ENCODE measurements at regions not wholly inside any gene's neighbourhood (a gene's known extent, or its start where the extent isn't known, plus 50 kb on each side); places are given as distances from the start of the nearest gene placed in this dataset.

DNA sequence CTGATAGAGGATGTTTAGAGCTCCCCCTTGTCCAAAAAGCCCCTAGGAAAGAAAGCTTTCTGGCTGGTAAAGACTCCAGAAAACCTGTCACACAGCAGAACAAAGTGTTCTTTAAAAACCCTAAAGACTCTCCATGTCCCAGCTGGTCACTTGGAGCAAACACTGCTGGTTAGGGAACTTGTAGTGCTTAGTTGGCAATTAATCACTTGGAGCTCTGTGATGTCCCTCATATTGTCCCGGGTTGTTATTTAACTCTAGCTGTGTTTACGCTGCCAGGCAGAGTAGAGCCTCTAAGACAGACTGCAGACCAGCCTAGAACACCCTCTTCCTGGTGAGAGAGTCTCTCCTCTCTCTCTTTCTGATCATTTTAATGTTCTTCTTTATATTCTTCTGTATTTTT lies 267.3 kb downstream of the BCOR start:
- FAIRE-seq: no peak
- H3K9ac ChIP-seq (ENCODE audit: insufficient read depth in 1 of 2, low read depth in 2 of 2, low read length in 2 of 2): no peak overlapping the region
- ChIA-PET POLR2A (interaction anchor here (0.6 kb wide), 1 partner anchor 340 kb away, joined by 3 read pairs; no protein-coding TSS in a partner anchor), CTCF (ENCODE audit: low intra/inter-chr PET ratio) (no interaction called here)
- ATAC-seq: no peak
- 48% methylated on average over 2 of the region's 2 CpGs for WGBS (ENCODE audit: insufficient coverage, low coverage, missing lambda C conversion rate)
- H4K20me1 ChIP-seq (replicated peaks; ENCODE audit: control insufficient read depth, insufficient read depth, low read length): no peaks in the 10 kb centered on the region
- intact Hi-C loops (cut with micrococcal nuclease): no loop called here
- 0 out of 5 replicates have a peak, but pooled peaks cover 0 to 4% of the 10 kb centered on the region in 2 experiments for H3K27me3 ChIP-seq (ENCODE audit: control insufficient read depth in 2 of 2, insufficient read depth in 2 of 2, low read length in 2 of 2)
- BruUV-seq (replicated peaks): no TSS peak
- H3K36me3 ChIP-seq (ENCODE audit: control insufficient read depth, insufficient read depth, low read length): no peaks in the 10 kb centered on the region
- no peaks in the 10 kb centered on the region for H3K9me3 ChIP-seq (replicated peaks; ENCODE audit: control insufficient read depth, insufficient read depth, low read depth, low read length)
- H2AFZ ChIP-seq (ENCODE audit: low read depth, low read length): no peak overlapping the region
- H3K4me1 ChIP-seq (replicated peaks in 1 of 2; ENCODE audit: control insufficient read depth in 2 of 2, insufficient read depth in 2 of 2, low read length in 2 of 2): no peaks in the 10 kb centered on the region
- H3K4me3 ChIP-seq: no peak overlapping the region
- H3K9me1 ChIP-seq (ENCODE audit: control insufficient read depth, insufficient read depth, low read length): no peaks in the 10 kb centered on the region
- DNase-seq (ENCODE audit: extremely low read depth in 1 of 4, low spot score in 3 of 4): no peak
- H3K4me2 ChIP-seq (ENCODE audit: insufficient read depth, low read length): no peak overlapping the region
- in situ Hi-C loops (cut with MboI): no loop called here
- no peaks in the 10 kb centered on the region for H3K79me2 ChIP-seq (ENCODE audit: control insufficient read depth, insufficient read depth, low read length)
- H3K27ac ChIP-seq (ENCODE audit: extremely low read depth, low read depth, low read length): no peak overlapping the region
- TF ChIP-seq, protein P1, sequence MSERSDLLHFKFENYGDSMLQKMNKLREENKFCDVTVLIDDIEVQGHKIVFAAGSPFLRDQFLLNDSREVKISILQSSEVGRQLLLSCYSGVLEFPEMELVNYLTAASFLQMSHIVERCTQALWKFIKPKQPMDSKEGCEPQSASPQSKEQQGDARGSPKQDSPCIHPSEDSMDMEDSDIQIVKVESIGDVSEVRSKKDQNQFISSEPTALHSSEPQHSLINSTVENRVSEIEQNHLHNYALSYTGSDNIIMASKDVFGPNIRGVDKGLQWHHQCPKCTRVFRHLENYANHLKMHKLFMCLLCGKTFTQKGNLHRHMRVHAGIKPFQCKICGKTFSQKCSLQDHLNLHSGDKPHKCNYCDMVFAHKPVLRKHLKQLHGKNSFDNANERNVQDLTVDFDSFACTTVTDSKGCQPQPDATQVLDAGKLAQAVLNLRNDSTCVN (CRISPR knock-in tag; IDR thresholded peaks at IDR 0.05): no peak
- TF ChIP-seq, protein P2, sequence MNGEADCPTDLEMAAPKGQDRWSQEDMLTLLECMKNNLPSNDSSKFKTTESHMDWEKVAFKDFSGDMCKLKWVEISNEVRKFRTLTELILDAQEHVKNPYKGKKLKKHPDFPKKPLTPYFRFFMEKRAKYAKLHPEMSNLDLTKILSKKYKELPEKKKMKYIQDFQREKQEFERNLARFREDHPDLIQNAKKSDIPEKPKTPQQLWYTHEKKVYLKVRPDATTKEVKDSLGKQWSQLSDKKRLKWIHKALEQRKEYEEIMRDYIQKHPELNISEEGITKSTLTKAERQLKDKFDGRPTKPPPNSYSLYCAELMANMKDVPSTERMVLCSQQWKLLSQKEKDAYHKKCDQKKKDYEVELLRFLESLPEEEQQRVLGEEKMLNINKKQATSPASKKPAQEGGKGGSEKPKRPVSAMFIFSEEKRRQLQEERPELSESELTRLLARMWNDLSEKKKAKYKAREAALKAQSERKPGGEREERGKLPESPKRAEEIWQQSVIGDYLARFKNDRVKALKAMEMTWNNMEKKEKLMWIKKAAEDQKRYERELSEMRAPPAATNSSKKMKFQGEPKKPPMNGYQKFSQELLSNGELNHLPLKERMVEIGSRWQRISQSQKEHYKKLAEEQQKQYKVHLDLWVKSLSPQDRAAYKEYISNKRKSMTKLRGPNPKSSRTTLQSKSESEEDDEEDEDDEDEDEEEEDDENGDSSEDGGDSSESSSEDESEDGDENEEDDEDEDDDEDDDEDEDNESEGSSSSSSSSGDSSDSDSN (IDR thresholded peaks at IDR 0.05; ENCODE audit: borderline replicate concordance in 1 of 2, low read depth in 2 of 2, low read length in 2 of 2): no peak
- TF ChIP-seq, protein P3, sequence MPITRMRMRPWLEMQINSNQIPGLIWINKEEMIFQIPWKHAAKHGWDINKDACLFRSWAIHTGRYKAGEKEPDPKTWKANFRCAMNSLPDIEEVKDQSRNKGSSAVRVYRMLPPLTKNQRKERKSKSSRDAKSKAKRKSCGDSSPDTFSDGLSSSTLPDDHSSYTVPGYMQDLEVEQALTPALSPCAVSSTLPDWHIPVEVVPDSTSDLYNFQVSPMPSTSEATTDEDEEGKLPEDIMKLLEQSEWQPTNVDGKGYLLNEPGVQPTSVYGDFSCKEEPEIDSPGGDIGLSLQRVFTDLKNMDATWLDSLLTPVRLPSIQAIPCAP (CRISPR knock-in tag; IDR thresholded peaks at IDR 0.05; ENCODE audit: borderline replicate concordance): no peak
- TF ChIP-seq, protein P4, sequence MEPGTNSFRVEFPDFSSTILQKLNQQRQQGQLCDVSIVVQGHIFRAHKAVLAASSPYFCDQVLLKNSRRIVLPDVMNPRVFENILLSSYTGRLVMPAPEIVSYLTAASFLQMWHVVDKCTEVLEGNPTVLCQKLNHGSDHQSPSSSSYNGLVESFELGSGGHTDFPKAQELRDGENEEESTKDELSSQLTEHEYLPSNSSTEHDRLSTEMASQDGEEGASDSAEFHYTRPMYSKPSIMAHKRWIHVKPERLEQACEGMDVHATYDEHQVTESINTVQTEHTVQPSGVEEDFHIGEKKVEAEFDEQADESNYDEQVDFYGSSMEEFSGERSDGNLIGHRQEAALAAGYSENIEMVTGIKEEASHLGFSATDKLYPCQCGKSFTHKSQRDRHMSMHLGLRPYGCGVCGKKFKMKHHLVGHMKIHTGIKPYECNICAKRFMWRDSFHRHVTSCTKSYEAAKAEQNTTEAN (CRISPR knock-in tag; IDR thresholded peaks at IDR 0.05): no peak
- TF ChIP-seq, protein P5, sequence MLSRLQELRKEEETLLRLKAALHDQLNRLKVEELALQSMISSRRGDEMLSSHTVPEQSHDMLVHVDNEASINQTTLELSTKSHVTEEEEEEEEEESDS (CRISPR knock-in tag; IDR thresholded peaks at IDR 0.05): no peak
- TF ChIP-seq KDM2B (CRISPR knock-in tag; IDR thresholded peaks at IDR 0.05): no peak
- TF ChIP-seq SMAD1 (IDR thresholded peaks at IDR 0.05; ENCODE audit: low read depth, low read length, partially characterized antibody): no peak
- no peak for TF ChIP-seq ZNF263 (CRISPR knock-in tag; IDR thresholded peaks at IDR 0.05; ENCODE audit: borderline replicate concordance)
- TF ChIP-seq, protein P6, sequence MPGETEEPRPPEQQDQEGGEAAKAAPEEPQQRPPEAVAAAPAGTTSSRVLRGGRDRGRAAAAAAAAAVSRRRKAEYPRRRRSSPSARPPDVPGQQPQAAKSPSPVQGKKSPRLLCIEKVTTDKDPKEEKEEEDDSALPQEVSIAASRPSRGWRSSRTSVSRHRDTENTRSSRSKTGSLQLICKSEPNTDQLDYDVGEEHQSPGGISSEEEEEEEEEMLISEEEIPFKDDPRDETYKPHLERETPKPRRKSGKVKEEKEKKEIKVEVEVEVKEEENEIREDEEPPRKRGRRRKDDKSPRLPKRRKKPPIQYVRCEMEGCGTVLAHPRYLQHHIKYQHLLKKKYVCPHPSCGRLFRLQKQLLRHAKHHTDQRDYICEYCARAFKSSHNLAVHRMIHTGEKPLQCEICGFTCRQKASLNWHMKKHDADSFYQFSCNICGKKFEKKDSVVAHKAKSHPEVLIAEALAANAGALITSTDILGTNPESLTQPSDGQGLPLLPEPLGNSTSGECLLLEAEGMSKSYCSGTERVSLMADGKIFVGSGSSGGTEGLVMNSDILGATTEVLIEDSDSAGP (CRISPR knock-in tag; IDR thresholded peaks at IDR 0.05): no peak
- TF ChIP-seq, protein P7, sequence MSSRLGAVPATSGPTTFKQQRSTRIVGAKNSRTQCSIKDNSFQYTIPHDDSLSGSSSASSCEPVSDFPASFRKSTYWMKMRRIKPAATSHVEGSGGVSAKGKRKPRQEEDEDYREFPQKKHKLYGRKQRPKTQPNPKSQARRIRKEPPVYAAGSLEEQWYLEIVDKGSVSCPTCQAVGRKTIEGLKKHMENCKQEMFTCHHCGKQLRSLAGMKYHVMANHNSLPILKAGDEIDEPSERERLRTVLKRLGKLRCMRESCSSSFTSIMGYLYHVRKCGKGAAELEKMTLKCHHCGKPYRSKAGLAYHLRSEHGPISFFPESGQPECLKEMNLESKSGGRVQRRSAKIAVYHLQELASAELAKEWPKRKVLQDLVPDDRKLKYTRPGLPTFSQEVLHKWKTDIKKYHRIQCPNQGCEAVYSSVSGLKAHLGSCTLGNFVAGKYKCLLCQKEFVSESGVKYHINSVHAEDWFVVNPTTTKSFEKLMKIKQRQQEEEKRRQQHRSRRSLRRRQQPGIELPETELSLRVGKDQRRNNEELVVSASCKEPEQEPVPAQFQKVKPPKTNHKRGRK (tag; IDR thresholded peaks at IDR 0.05): no peak
- TF ChIP-seq HNRNPH1 (optimal IDR thresholded peaks at IDR 0.05; ENCODE audit: low read depth, low read length): no peak
- no peak for TF ChIP-seq FIP1L1 (IDR thresholded peaks at IDR 0.05; ENCODE audit: low read depth, low read length, poor library complexity, severe bottlenecking)
